OCI-LY1 (cell line): ENCODE measurements at regions not wholly inside any gene's neighbourhood (a gene's known extent, or its start where the extent isn't known, plus 50 kb on each side); places are given as distances from the start of the nearest gene placed in this dataset.

Experiments
- CTCF ChIP-seq: fragments of 200-600 bp; sonication (generic), shearing (Covaris generic); IDR thresholded peaks from 2 replicates; pipeline ENCODE4 v1.5.1; 2017; ENCODE audit warnings: mild to moderate bottlenecking, antibody characterized with exemption, low read length, moderate library complexity, mixed read lengths
- EZH2 ChIP-seq: fragments of 200-600 bp; sonication (generic), shearing (Covaris generic); IDR thresholded peaks from 2 replicates; pipeline ENCODE4 v1.8.0; 2017; ENCODE audit warnings: borderline replicate concordance, mixed run types, mild to moderate bottlenecking, antibody characterized with exemption, low read length, moderate library complexity, mixed read lengths

- TF ChIP-seq CTCF: no peak
- no peak for TF ChIP-seq EZH2
Measured at GRCh38 chr16:10245002-10245401, 62.8 kb upstream of the GRIN2A start.
